ENCODE measurements at regions not wholly inside any gene's neighbourhood (a gene's known extent, or its start where the extent isn't known, plus 50 kb on each side); places are given as distances from the start of the nearest gene placed in this dataset.

GRCh38 chr4:177587989-177588388 lies 145.8 kb upstream of the AGA start:
- TF ChIP-seq POLR2A (IDR thresholded peaks at IDR 0.05; ENCODE audit: low read length) (no peak), GATA1 (IDR thresholded peaks at IDR 0.05; ENCODE audit: low read depth, low read length) (no peak)

Data from erythroblast (primary cell).